IMR-90 (cell line): ENCODE measurements at regions not wholly inside any gene's neighbourhood (a gene's known extent, or its start where the extent isn't known, plus 50 kb on each side); places are given as distances from the start of the nearest gene placed in this dataset.

Experiments
- ATAC-seq: fragments of 200-7000 bp; cut with Tn5 transposase; 2 replicates; pipeline ENCODE4 v1.9.1; 2020; ENCODE audit warnings: low read depth, mild to moderate bottlenecking, moderate library complexity
- BruUV-seq: library from RNA; stranded (reverse); fragments of 400-500 nt; replicated peaks from 2 replicates; lab custom pipeline; 2021; lab: Mats Ljungman, UMichigan
- CTCF ChIA-PET: fragments of 300-600 bp; formaldehyde crosslinking; extraction: SDS; loops from one replicate; lab custom pipeline; 2021; ENCODE audit warnings: antibody characterized with exemption; lab: Yijun Ruan, JAX
- POLR2A ChIA-PET: fragments of 300-600 bp; sonication (Branson Sonifier 250); formaldehyde crosslinking; loops from one replicate; lab custom pipeline; 2022; ENCODE audit warnings: antibody characterized with exemption; ENCODE audit not compliant: unreplicated experiment; lab: Charles Lee
- DNase-seq: peaks from one replicate; pipeline ENCODE4 v3.0.0; 2013
- H2AFZ ChIP-seq: replicated peaks from 2 replicates; pipeline ENCODE3; 2013; ENCODE audit warnings: low read length, mild to moderate bottlenecking; ENCODE audit not compliant: poor library complexity
- H2AK5ac ChIP-seq: 2 replicates; pipeline ENCODE4 v1.6.1; 2013; ENCODE audit warnings: low read depth, low read length, inconsistent platforms
- H2AK9ac ChIP-seq: replicated peaks from 2 replicates; pipeline ENCODE3; 2013; ENCODE audit warnings: mild to moderate bottlenecking, low read depth, low read length, moderate library complexity; ENCODE audit not compliant: poor library complexity
- H2BK120ac ChIP-seq: 2 replicates; pipeline ENCODE4 v1.6.1; 2013; ENCODE audit warnings: low read depth, low read length, inconsistent platforms
- H2BK15ac ChIP-seq: 3 replicates; pipeline ENCODE4 v1.6.1; 2013; ENCODE audit warnings: low read depth, low read length, inconsistent platforms
- H2BK20ac ChIP-seq: 2 replicates; pipeline ENCODE4 v1.6.1; 2013; ENCODE audit warnings: low read depth, mild to moderate bottlenecking, inconsistent platforms, low read length, moderate library complexity
- H2BK5ac ChIP-seq: 2 replicates; pipeline ENCODE4 v1.6.1; 2013; ENCODE audit warnings: mild to moderate bottlenecking, low read depth, low read length, inconsistent platforms; ENCODE audit not compliant: poor library complexity, severe bottlenecking
- H3K14ac ChIP-seq: replicated peaks from 2 replicates; pipeline ENCODE4 v1.6.1; 2013; ENCODE audit warnings: low read depth, low read length, inconsistent platforms
- H3K18ac ChIP-seq: 2 replicates; pipeline ENCODE4 v1.6.1; 2013; ENCODE audit warnings: low read depth, low read length, control low read depth
- H3K23ac ChIP-seq: 2 replicates; pipeline ENCODE4 v1.6.1; 2013; ENCODE audit warnings: low read depth, low read length, inconsistent platforms
- H3K27ac ChIP-seq: 2 replicates; pipeline ENCODE4 v1.5.1; 2013; ENCODE audit warnings: mild to moderate bottlenecking, control low read depth, low read length; ENCODE audit not compliant: insufficient read depth
- H3K27me3 ChIP-seq: 2 replicates; pipeline ENCODE4 v1.6.1; 2013; ENCODE audit warnings: low read length; ENCODE audit not compliant: control insufficient read depth, insufficient read depth
- H3K36me3 ChIP-seq: 2 replicates; pipeline ENCODE4 v1.6.1; 2013; ENCODE audit warnings: low read length, mixed read lengths; ENCODE audit not compliant: control insufficient read depth, insufficient read depth
- H3K4ac ChIP-seq: 2 replicates; pipeline ENCODE4 v1.6.1; 2013; ENCODE audit warnings: low read depth, low read length, inconsistent platforms
- H3K4me1 ChIP-seq: 2 replicates; pipeline ENCODE4 v1.6.1; 2013; ENCODE audit warnings: low read length, mixed read lengths; ENCODE audit not compliant: control insufficient read depth, insufficient read depth
- H3K4me2 ChIP-seq: 2 replicates; pipeline ENCODE4 v1.6.1; 2013; ENCODE audit warnings: low read depth, mild to moderate bottlenecking, control low read depth, low read length, moderate library complexity
- H3K4me3 ChIP-seq: 2 replicates; pipeline ENCODE4 v1.5.1; 2013; ENCODE audit warnings: low read depth, mild to moderate bottlenecking, control low read depth, low read length, moderate library complexity; ENCODE audit not compliant: insufficient read depth
- H3K56ac ChIP-seq: 2 replicates; pipeline ENCODE4 v1.6.1; 2013; ENCODE audit warnings: low read length, inconsistent platforms; ENCODE audit not compliant: insufficient read depth; ENCODE audit errors: extremely low read depth
- H3K79me1 ChIP-seq, 2 experiments: 2 replicates each; pipeline ENCODE4 v1.6.1; 2013; ENCODE audit warnings: low read length in 2 of 2, inconsistent platforms in 1 of 2, low read depth in 1 of 2
- H3K9ac ChIP-seq: 2 replicates; pipeline ENCODE4 v1.6.1; 2013; ENCODE audit warnings: low read depth, low read length, control low read depth
- H3K9me1 ChIP-seq: 2 replicates; pipeline ENCODE4 v1.6.1; 2013; ENCODE audit warnings: low read length, inconsistent platforms; ENCODE audit not compliant: insufficient read depth
- H3K9me3 ChIP-seq: 2 replicates; pipeline ENCODE4 v1.6.1; 2013; ENCODE audit warnings: low read length; ENCODE audit not compliant: control insufficient read depth, insufficient read depth
- H4K20me1 ChIP-seq: 2 replicates; pipeline ENCODE4 v1.6.1; 2013; ENCODE audit warnings: low read length, inconsistent platforms; ENCODE audit not compliant: insufficient read depth
- H4K5ac ChIP-seq: 2 replicates; pipeline ENCODE4 v1.6.1; 2013; ENCODE audit warnings: mild to moderate bottlenecking, low read depth, low read length, control low read depth
- H4K8ac ChIP-seq, 2 experiments: 2 replicates each; pipeline ENCODE4 v1.6.1; 2013; ENCODE audit warnings: low read depth in 2 of 2, low read length in 2 of 2, control low read depth in 1 of 2, inconsistent platforms in 1 of 2
- H4K91ac ChIP-seq: 2 replicates; pipeline ENCODE4 v1.6.1; 2013; ENCODE audit warnings: low read depth, low read length, inconsistent platforms; ENCODE audit not compliant: insufficient read depth
- MXI1 ChIP-seq: IDR thresholded peaks from 2 replicates; pipeline ENCODE4 v1.6.1; 2012; ENCODE audit warnings: low read depth, mild to moderate bottlenecking, low read length, moderate library complexity, borderline replicate concordance
- WGBS, 2 experiments: methylation state at CpG; one replicate each; pipeline versions ENCODE4 v1.1.5 to v1.1.7; 2013; ENCODE audit warnings: missing lambda C conversion rate in 2 of 2; ENCODE audit not compliant: insufficient read length in 1 of 2; ENCODE audit errors: extremely low coverage in 2 of 2; 5-methylcytosine and 5-hydroxymethylcytosine counted together
- dilution Hi-C: fragments of 300-500 bp; cut with HindIII; formaldehyde crosslinking; loops from one replicate; pipeline ENCODE4 v1.14.3; 2018; ENCODE audit warnings: low sequenced_read_pairs; ENCODE audit not compliant: unreplicated experiment
- in situ Hi-C: fragments of 300-500 bp; cut with MboI; formaldehyde crosslinking; loops from 3 replicates; pipeline ENCODE4 v1.14.3; 2019; ENCODE audit warnings: low sequenced_read_pairs, inconsistent platforms, mixed read lengths
- intact Hi-C: fragments of 100-400 bp; cut with micrococcal nuclease; formaldehyde crosslinking; loops from 2 replicates; pipeline ENCODE4 v1.10.0; 2022
- TF ChIP-seq, protein P1 (sequence below): fragments of 150-350 bp; IDR thresholded peaks from 2 replicates; pipeline ENCODE4 v1.6.1; 2017; ENCODE audit warnings: mild to moderate bottlenecking, antibody characterized with exemption, low read length, low read depth

DNA sequence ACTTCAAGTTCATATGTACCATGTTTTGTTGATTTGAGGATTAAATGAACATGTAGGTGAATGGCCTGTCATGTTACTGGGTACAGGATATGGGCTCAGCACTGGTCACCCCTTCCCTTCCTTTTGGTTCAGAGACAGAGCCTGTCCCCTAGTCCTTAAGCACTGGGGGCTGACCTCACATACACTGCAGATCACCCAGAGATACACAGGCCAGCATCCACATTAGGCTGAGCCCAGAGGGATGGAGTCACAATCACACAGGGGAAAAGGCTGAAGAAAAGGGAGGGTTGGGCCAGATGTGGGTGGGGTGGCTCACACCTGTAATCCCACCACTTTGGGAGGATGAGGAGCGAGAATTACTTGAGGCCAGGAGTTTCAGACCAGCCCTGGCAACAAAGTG is 62.3 kb downstream of the IGLL5 start:
- no peaks in the 10 kb centered on the region for H3K9me3 ChIP-seq
- BruUV-seq, result no TSS peak
- ATAC-seq (no peak), DNase-seq (no peak)
- H3K4me1 ChIP-seq, result no peaks in the 10 kb centered on the region
- H3K14ac ChIP-seq, result no peak overlapping the region
- H4K91ac ChIP-seq, result no peak overlapping the region
- dilution Hi-C loops (no loop called here), in situ Hi-C loops (loop anchor here (5.0 to 25.0 kb wide), 3 partner anchors 177 to 485 kb away; no protein-coding TSS in a partner anchor), intact Hi-C loops (loop anchor here (10.0 kb wide), 1 partner anchor 165 kb away; no protein-coding TSS in a partner anchor)
- ChIA-PET CTCF (no interaction called here), POLR2A (no interaction called here)
- no peak overlapping the region for H2AFZ ChIP-seq
- H3K36me3 ChIP-seq, result no peaks in the 10 kb centered on the region
- no peak overlapping the region for H3K4ac ChIP-seq
- no peak overlapping the region for H3K27ac ChIP-seq
- H2BK120ac ChIP-seq, result no peak overlapping the region
- H3K23ac ChIP-seq, result no peak overlapping the region
- H3K4me2 ChIP-seq, result no peak overlapping the region
- no CpG with 5 or more reads among the region's 1 CpG for WGBS, 2 experiments
- H2BK20ac ChIP-seq, result no peak overlapping the region
- no peak overlapping the region for H2AK9ac ChIP-seq
- H3K18ac ChIP-seq, result no peak overlapping the region
- no peak overlapping the region for H4K5ac ChIP-seq
- H3K27me3 ChIP-seq, result peaks cover 10% of the 10 kb centered on the region
- H3K9me1 ChIP-seq, result no peaks in the 10 kb centered on the region
- no peaks in the 10 kb centered on the region for H4K20me1 ChIP-seq
- H3K4me3 ChIP-seq, result no peak overlapping the region
- no peak overlapping the region for H3K9ac ChIP-seq
- H2BK5ac ChIP-seq, result no peak overlapping the region
- no peaks in the 10 kb centered on the region for H3K79me1 ChIP-seq
- H4K8ac ChIP-seq, result no peak overlapping the region
- TF ChIP-seq, protein P1, sequence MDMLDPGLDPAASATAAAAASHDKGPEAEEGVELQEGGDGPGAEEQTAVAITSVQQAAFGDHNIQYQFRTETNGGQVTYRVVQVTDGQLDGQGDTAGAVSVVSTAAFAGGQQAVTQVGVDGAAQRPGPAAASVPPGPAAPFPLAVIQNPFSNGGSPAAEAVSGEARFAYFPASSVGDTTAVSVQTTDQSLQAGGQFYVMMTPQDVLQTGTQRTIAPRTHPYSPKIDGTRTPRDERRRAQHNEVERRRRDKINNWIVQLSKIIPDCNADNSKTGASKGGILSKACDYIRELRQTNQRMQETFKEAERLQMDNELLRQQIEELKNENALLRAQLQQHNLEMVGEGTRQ, result no peak
- TF ChIP-seq MXI1, result no peak
- H2AK5ac ChIP-seq, result no peak overlapping the region
- no peak overlapping the region for H2BK15ac ChIP-seq
- H3K56ac ChIP-seq, result no peak overlapping the region
